ENCODE measurements at regions not wholly inside any gene's neighbourhood (a gene's known extent, or its start where the extent isn't known, plus 50 kb on each side); places are given as distances from the start of the nearest gene placed in this dataset.

- H3K4me1 Mint-ChIP-seq, result no peaks in the 10 kb centered on the region
- no peaks in the 10 kb centered on the region for H3K27me3 Mint-ChIP-seq
- H3K36me3 Mint-ChIP-seq, result no peaks in the 10 kb centered on the region
- no peak for ATAC-seq (ENCODE audit: low read depth)
- no peaks in the 10 kb centered on the region for H3K9me3 Mint-ChIP-seq
- H3K4me3 Mint-ChIP-seq, result no peak overlapping the region
- POLR2A ChIA-PET, result no interaction called here
- H3K27ac Mint-ChIP-seq, result no peak overlapping the region
- DNase-seq, result no peak
These were observed 389.7 kb downstream of the INHBA start for GRCh38 chr7:41313171-41313570.

- ATAC-seq (ENCODE audit: low read depth) (no peak), DNase-seq (no peak)
- H3K27me3 Mint-ChIP-seq, result no peaks in the 10 kb centered on the region
- no peak overlapping the region for H3K4me3 Mint-ChIP-seq
- POLR2A ChIA-PET, result interaction anchor here (0.7 kb wide), 1 partner anchor 877 kb away, joined by 3 read pairs; no protein-coding TSS in a partner anchor
- H3K27ac Mint-ChIP-seq, result no peak overlapping the region
- H3K4me1 Mint-ChIP-seq, result no peaks in the 10 kb centered on the region
- H3K9me3 Mint-ChIP-seq, result no peaks in the 10 kb centered on the region
- no peaks in the 10 kb centered on the region for H3K36me3 Mint-ChIP-seq
These were observed 390.7 kb downstream of the INHBA start for GRCh38 chr7:41312235-41312634.

- no peak overlapping the region for H3K27ac Mint-ChIP-seq
- DNase-seq (no peak), ATAC-seq (ENCODE audit: low read depth) (no peak)
- no peaks in the 10 kb centered on the region for H3K27me3 Mint-ChIP-seq
- no peak overlapping the region for H3K4me3 Mint-ChIP-seq
- H3K36me3 Mint-ChIP-seq, result no peaks in the 10 kb centered on the region
- H3K4me1 Mint-ChIP-seq, result no peaks in the 10 kb centered on the region
- POLR2A ChIA-PET, result no interaction called here
- H3K9me3 Mint-ChIP-seq, result no peaks in the 10 kb centered on the region
These were observed 391.6 kb downstream of the INHBA start for GRCh38 chr7:41311301-41311700.

GRCh38 chr7:41306486-41306885, 396.4 kb downstream of the INHBA start:
- ATAC-seq (ENCODE audit: low read depth) (no peak), DNase-seq (no peak)
- Mint-ChIP-seq H3K36me3 (no peaks in the 10 kb centered on the region), H3K9me3 (no peaks in the 10 kb centered on the region), H3K4me3 (no peak overlapping the region), H3K27ac (no peak overlapping the region), H3K27me3 (no peaks in the 10 kb centered on the region), H3K4me1 (no peaks in the 10 kb centered on the region)
- POLR2A ChIA-PET, result no interaction called here

GRCh38 chr7:41305001-41305400, 397.9 kb downstream of the INHBA start:
- Mint-ChIP-seq H3K27me3 (no peaks in the 10 kb centered on the region), H3K4me1 (no peaks in the 10 kb centered on the region), H3K9me3 (no peaks in the 10 kb centered on the region), H3K27ac (no peak overlapping the region), H3K4me3 (no peak overlapping the region), H3K36me3 (no peaks in the 10 kb centered on the region)
- no peak for ATAC-seq (ENCODE audit: low read depth)
- POLR2A ChIA-PET, result no interaction called here
- no peak for DNase-seq

GRCh38 chr7:41303709-41304108, 399.2 kb downstream of the INHBA start:
- H3K36me3 Mint-ChIP-seq, result no peaks in the 10 kb centered on the region
- H3K4me3 Mint-ChIP-seq, result no peak overlapping the region
- H3K27me3 Mint-ChIP-seq, result no peaks in the 10 kb centered on the region
- POLR2A ChIA-PET, result no interaction called here
- H3K9me3 Mint-ChIP-seq, result no peaks in the 10 kb centered on the region
- ATAC-seq (ENCODE audit: low read depth), result no peak
- H3K27ac Mint-ChIP-seq, result no peak overlapping the region
- no peaks in the 10 kb centered on the region for H3K4me1 Mint-ChIP-seq
- DNase-seq, result no peak

GRCh38 chr7:41298409-41298808, 404.5 kb downstream of the INHBA start:
- Mint-ChIP-seq H3K4me3 (no peak overlapping the region), H3K36me3 (no peaks in the 10 kb centered on the region), H3K9me3 (no peaks in the 10 kb centered on the region), H3K27me3 (no peaks in the 10 kb centered on the region), H3K4me1 (no peaks in the 10 kb centered on the region), H3K27ac (no peak overlapping the region)
- POLR2A ChIA-PET, result no interaction called here
- no peak for ATAC-seq (ENCODE audit: low read depth)
- DNase-seq, result no peak

GRCh38 chr7:41297166-41297565, 405.7 kb downstream of the INHBA start:
- Mint-ChIP-seq H3K36me3 (no peaks in the 10 kb centered on the region), H3K4me1 (no peaks in the 10 kb centered on the region), H3K9me3 (no peaks in the 10 kb centered on the region), H3K27me3 (no peaks in the 10 kb centered on the region), H3K27ac (no peak overlapping the region), H3K4me3 (no peak overlapping the region)
- no peak for ATAC-seq (ENCODE audit: low read depth)
- POLR2A ChIA-PET, result no interaction called here
- no peak for DNase-seq

GRCh38 chr7:41295455-41295815, 407.5 kb downstream of the INHBA start:
- Mint-ChIP-seq H3K4me3 (no peak overlapping the region), H3K27me3 (no peaks in the 10 kb centered on the region), H3K4me1 (no peaks in the 10 kb centered on the region), H3K9me3 (no peaks in the 10 kb centered on the region), H3K36me3 (no peaks in the 10 kb centered on the region), H3K27ac (no peak overlapping the region)
- DNase-seq (no peak), ATAC-seq (ENCODE audit: low read depth) (no peak)
- POLR2A ChIA-PET, result no interaction called here

GRCh38 chr7:41294556-41295454, 408.1 kb downstream of the INHBA start:
- no peaks in the 10 kb centered on the region for H3K4me1 Mint-ChIP-seq
- no peak for ATAC-seq (ENCODE audit: low read depth)
- no peaks in the 10 kb centered on the region for H3K27me3 Mint-ChIP-seq
- H3K27ac Mint-ChIP-seq, result no peak overlapping the region
- H3K4me3 Mint-ChIP-seq, result no peak overlapping the region
- no peaks in the 10 kb centered on the region for H3K9me3 Mint-ChIP-seq
- POLR2A ChIA-PET, result no interaction called here
- DNase-seq, result no peak
- no peaks in the 10 kb centered on the region for H3K36me3 Mint-ChIP-seq

GRCh38 chr7:41292487-41292886, 410.4 kb downstream of the INHBA start:
- no peaks in the 10 kb centered on the region for H3K4me1 Mint-ChIP-seq
- DNase-seq (no peak), ATAC-seq (ENCODE audit: low read depth) (no peak)
- H3K36me3 Mint-ChIP-seq, result no peaks in the 10 kb centered on the region
- POLR2A ChIA-PET, result no interaction called here
- H3K9me3 Mint-ChIP-seq, result no peaks in the 10 kb centered on the region
- H3K27me3 Mint-ChIP-seq, result no peaks in the 10 kb centered on the region
- H3K4me3 Mint-ChIP-seq, result no peak overlapping the region
- H3K27ac Mint-ChIP-seq, result no peak overlapping the region

GRCh38 chr7:41287559-41288335, 415.1 kb downstream of the INHBA start:
- Mint-ChIP-seq H3K27me3 (no peaks in the 10 kb centered on the region), H3K4me1 (no peaks in the 10 kb centered on the region), H3K4me3 (no peak overlapping the region), H3K36me3 (no peaks in the 10 kb centered on the region), H3K9me3 (no peaks in the 10 kb centered on the region), H3K27ac (no peak overlapping the region)
- DNase-seq (no peak), ATAC-seq (ENCODE audit: low read depth) (no peak)
- POLR2A ChIA-PET, result no interaction called here

- Mint-ChIP-seq H3K27me3 (no peaks in the 10 kb centered on the region), H3K9me3 (peaks cover 2% of the 10 kb centered on the region), H3K4me3 (no peak overlapping the region), H3K27ac (no peak overlapping the region), H3K4me1 (no peaks in the 10 kb centered on the region), H3K36me3 (no peaks in the 10 kb centered on the region)
- ATAC-seq (ENCODE audit: low read depth), result no peak
- DNase-seq, result no peak
- POLR2A ChIA-PET, result no interaction called here
These were observed 422.4 kb downstream of the INHBA start for GRCh38 chr7:41280491-41280890.

- no peaks in the 10 kb centered on the region for H3K36me3 Mint-ChIP-seq
- POLR2A ChIA-PET, result no interaction called here
- H3K4me1 Mint-ChIP-seq, result no peaks in the 10 kb centered on the region
- H3K27me3 Mint-ChIP-seq, result no peaks in the 10 kb centered on the region
- no peak overlapping the region for H3K4me3 Mint-ChIP-seq
- H3K27ac Mint-ChIP-seq, result no peak overlapping the region
- DNase-seq (no peak), ATAC-seq (ENCODE audit: low read depth) (no peak)
- peaks cover 2% of the 10 kb centered on the region for H3K9me3 Mint-ChIP-seq
These were observed 425.3 kb downstream of the INHBA start for GRCh38 chr7:41277561-41277960.
